RPMI7951 (cell line): ENCODE measurements at regions not wholly inside any gene's neighbourhood (a gene's known extent, or its start where the extent isn't known, plus 50 kb on each side); places are given as distances from the start of the nearest gene placed in this dataset.

Experiments used
- DNase-seq: peaks from one replicate; pipeline ENCODE4 v3.0.0-alpha.2; 2012; ENCODE audit warnings: low read depth

DNA sequence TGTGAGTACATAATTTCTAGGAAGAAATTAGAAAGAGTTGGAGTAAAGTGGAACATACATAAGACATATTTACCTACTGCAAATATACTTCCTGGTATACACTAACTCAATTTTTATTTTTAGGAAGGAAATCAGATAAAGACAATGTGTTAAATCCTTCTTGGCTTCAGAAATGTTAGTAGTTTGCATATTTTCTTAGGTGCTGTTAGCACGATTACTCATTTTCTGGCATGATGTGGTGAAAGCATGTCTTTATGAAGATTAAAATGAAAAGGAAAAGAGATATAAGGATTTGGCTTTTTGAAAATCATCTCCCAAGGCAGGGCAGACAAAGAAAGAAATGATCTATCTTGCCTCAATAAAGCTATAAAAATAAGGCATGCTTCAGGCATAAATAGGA is 287.6 kb upstream of the E2F7 start:
- no peak for DNase-seq

DNA sequence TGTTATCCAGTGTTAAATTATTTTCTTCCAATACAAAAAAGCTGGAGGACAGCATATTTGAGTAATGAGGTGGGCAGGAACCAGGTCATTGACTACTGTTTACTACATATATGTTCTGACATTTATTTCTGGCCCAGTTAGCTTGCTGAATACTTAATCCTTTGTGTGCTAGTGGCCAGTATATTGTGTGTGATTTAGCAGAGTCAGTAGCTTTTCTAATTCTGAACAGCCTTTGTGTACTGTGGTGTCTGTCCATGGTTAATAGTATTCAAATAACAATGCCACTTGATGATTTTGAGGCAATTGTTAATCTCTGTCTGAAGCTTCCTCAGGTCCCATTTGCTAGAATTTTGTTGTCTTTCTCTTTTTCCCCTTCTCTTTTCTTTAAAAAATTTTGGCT is 286.5 kb upstream of the E2F7 start:
- DNase-seq = no peak

DNA sequence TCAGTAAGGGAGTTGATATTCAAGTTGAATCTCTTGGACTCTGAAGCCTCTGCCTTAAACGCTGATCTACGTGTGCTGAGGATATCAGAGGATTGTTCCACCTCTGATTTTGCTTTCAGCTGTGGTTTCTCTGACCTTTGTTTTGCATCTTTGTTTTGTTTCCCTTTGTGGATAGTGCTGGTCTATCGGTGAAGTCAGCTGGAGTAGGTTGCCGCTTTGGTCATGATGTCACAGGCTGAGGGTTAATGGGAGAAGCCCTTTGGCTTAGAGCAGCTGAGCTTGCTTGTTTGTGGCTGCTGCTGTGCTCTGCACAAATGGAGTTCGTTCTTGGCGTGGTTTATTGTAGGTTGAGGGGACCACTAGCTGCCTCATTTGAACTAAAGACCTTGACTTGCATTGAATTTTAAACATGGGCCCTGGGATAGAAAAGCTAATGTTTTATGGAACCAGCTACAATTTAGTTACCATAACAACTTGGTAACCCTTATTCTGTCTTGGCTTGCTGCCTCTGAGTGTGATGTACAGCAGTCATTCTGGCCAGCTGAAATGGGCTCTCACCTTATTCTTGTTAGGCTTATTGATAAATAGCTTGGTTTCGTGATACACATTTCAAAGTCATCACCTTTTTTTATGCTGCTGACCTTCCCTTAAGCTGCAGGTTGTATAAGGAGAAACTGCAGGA is 284.5 kb upstream of the E2F7 start:
- DNase-seq = no peak

DNA sequence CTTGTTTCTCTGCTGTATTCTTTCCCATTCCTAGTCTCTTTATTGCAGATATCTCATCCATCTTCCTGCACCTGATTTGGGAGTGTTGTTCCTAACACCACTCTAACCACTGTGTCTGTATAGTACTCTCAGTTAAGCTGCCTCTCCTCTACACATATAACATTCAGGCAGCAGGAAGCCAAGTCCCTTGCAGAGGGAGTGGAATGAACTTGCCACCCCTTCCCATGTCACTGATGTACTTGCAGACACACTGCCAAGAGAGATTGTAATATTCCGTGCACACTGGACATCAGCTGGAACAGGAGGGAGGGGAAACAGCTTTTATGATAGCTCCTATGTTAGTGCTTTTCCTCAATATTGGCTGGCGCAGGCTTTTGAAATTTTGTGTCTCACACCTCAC is 281.6 kb upstream of the E2F7 start:
- no peak for DNase-seq

DNA sequence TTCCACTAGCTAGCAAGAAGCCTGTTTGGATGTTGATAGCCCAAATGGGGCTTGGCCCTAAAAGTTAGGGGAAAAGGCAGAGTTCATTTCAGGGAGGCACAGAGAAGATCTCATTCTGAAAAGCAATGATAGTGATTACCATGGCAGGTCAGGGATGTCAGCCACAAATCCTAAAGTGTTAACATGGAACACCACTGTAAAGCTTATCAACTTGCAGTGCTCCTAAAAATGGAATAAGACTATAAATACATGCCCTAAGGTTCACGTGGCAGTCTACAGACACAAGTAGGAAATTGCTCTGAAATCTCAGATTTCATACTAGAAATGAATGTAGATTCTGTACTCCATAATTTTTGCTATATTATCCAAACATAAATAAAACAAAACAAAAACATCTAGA is 280.0 kb upstream of the E2F7 start:
- DNase-seq = no peak

DNA sequence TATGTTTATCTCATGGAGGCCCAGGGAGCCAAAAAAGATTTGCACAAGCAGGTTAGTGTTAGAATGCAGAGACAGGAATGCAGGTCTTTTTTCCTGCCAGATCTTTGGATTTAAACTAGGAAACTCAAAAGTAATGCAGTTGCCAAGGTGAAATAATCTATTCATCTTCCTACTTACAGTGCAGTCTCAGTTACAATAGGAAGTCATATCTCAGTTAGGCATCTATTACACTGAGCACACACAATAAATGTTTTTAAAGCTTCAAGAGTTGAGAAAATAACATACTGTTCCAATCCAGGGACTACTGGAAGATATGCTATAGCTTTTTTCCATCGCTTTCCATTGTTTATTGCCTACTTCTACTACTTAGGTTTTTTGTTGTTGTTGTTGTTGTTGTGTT is 279.3 kb upstream of the E2F7 start:
- DNase-seq = no peak

DNA sequence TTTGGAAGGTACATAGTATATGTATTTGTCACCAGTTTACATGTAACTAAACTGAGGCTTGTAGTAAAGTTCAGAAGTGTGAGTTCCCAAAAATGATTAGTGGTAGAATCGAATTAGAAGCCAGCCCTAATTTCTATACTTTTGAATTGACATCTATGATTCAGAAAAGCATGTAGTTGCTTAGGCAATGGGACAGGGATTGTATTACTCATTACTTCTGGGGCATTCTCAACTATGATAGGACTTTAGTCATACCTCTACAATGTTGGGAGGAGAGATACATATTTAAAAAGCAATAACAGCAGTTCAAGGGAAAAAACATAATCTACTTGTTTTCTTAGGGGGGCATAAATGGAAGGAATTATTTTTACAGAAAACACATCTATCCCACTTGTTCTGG is 277.9 kb upstream of the E2F7 start:
- no peak for DNase-seq

DNA sequence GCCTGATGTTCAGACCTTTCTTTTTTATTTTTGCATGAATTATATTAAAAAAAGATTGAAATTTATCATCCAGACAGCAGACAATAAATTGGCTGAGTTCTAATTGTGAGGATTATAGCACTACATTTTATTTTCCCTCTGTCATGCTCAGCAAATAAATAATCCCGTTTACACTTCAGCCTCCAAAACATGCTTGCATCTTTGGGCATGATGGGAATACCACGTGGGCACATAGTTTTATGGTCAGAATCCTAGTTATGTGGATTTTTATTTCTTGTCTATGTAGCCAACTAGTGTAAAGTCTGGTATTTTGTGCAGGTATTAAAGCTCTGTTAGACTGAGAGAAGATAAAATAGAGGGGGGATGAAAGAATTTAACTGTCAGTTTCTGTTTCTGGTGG is 276.9 kb upstream of the E2F7 start:
- no peak for DNase-seq

DNA sequence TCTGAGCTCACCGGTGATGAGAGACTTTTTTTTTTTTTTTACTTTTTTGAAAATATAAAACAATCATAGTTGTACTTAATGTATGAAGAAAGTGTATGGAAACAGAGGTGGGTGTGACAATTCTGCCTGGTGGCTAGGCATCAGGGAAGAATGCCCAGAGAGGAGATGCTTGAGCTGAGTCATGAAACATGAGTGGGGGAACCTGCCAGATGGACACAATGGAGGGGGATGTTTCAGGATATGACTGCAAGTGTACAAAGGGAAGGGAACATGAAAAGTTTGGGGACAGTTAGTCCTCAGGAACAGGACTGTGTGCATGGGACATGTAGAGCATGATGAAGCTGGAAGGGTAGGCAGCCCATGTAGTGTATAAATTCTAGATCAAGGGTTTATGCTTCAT is 274.2 kb upstream of the E2F7 start:
- DNase-seq = peak; percentile 6

DNA sequence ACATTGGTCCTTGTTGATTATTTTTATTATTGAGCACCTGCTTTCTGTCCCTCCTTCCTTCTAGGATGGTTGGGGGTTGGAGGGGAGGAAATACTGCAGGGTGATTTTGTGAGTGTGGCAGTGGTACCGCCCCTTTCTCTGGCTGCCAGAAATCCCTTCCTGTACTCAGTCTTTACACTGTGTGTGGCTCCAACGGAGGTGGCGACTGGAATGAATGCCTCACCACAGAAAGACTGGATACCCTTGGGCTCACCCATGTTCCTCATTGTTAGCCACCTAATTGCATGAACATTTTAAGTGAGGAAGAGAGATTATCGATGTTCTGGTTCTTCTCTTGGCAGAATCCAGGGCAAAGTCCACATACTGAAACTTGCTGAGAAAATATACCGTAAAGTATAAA is 272.0 kb upstream of the E2F7 start:
- DNase-seq = no peak

DNA sequence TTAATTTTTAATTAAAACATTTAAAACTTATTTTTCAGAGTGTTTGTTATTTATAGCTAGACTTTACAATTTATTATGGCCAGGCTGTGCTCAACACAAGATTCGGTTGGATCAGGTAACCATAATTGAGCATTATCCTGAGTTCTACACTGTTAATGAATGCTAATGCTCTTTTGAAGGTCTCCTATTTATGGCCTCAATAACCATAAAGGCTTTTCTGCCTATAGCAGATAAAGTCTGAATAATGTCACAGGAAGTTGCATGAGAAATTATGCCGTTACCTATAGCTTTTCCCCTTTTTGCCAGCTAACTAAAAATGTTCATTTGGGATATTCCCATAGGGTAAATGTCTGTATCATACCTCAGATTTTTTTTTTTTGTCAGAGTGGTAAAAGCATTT is 269.4 kb upstream of the E2F7 start:
- no peak for DNase-seq

DNA sequence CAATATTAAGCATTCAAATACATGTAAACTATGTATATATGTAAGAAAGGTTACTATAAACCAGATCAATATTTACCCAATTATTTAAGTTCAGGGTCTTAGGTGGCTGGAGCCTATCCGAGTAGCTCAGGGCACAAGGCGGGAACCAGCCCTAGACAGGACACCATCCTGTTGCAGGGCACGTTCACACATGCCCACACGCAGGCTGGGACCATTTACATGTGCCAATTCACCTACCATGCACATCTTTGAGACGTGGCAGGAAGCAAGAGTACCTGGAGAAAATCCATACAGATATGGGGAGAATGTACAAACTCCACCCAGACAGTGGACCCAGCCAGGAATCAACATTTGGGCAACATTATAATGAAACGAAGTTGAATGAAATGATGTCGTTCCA is 263.0 kb upstream of the E2F7 start:
- no peak for DNase-seq

DNA sequence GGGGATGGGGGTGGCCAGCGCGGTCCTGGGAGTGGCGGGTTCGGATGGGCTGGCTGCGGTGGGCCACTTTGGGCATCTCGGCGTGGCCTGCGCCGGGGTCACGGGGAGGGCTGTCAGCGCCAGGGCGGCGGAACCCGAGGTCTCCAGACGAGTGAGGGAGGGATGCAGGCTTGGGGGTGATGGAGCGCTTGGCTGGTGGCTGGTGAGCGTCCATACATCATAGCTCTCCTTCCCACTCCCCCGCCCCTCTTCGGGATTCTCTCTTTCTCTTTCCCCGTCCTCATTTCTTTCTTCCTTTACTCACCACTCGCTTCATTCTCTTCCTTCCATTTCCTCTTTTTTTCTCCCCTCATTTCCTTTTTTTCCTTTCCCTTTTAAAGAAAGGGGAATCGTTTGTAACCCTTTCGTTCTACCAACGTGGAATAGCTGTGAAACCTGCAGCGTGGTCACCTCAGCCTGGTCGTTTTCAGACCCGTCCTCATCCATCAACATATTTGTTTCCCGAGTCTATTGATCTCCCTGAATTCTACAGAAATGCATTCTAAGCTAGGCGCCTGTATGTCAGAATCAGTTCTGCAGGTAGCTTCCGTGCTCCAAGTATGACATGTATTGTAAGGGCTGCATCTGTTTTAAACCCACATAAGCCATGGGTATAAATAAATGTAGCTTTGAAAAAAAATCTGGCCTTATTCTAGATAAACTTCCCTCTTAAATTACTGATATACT is 260.3 kb upstream of the E2F7 start:
- DNase-seq = no peak

DNA sequence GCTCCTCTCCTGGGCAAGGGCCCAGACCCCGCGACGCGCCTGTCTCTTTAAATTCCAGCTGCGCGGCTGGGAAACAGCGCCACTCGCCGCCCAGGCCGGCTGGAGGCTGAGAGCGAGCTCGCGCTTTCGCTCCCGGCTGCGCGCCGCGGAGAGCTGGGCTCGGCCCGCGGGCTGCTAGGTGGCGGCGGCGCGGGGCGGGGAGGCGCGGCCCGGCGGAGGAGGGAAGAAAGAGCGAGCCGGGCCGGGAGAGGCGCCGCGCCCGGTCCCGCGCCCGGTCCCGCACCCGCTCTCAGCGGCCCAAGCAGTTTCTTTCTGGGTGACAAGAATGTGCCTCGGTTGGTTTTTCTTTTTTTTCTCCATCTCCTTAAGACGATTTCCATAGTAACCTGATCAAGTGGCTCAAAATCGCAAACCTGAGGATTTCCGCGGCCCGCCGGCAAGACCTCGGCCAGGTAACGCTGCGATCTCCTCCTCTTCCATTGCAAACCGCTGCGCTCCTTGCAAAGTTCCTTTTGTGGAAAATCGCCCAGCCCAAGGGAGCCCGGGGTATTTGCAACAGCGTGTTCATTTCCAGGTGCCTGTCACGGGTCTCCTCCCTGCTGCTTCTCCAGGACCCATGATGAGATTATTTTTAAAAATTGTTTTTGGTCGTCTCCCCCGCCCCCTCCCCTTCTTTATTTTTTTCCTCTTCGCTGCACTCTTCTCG is 259.5 kb upstream of the E2F7 start:
- peak; percentile 55 for DNase-seq

DNA sequence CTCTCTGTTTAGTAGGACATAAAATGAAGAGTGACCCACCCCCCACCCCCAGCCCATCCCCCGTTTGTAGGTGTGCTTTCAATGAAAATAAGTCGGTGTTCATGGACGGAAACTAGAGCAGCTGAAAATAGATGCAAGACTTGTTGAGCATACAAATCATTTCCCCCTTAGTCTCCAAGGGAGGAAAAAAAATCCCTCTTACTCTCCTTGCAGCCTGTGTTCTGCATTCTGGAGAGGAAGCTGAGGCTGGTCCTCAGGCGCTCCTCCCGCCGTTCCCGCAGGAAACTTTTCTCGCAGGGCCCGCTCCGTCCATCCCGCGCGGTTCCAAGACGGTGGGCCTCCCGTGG is 259.0 kb upstream of the E2F7 start:
- no peak for DNase-seq

DNA sequence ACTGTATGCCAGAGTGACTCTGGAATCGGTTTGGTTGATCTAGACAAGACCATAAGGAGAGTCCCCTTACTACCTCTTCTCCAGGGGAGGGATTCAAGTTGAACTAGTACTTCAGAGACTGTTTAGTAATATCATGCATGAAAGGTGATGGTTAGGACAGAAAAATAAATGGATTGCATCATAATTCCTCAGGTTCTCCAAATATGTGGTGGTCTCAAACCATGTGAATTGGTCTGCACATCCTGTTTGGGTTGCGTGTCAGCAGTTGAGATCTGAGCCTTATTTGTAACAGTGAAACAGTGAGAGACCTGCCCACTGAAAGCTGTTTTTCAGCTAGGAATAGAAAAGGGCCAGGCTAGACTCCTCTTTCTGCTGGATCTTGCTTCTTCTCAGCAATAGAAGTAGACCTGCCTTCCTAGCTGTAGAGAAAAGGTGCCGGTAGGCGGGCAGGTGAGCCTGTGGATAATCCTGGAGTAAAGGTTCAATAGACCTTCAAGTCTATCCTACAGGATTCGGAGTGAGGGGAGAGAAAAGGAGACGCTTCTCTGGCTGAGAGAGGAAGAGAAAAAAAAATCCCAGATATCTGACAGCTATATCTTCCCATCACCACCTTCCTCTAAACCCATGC is 258.5 kb upstream of the E2F7 start:
- no peak for DNase-seq

DNA sequence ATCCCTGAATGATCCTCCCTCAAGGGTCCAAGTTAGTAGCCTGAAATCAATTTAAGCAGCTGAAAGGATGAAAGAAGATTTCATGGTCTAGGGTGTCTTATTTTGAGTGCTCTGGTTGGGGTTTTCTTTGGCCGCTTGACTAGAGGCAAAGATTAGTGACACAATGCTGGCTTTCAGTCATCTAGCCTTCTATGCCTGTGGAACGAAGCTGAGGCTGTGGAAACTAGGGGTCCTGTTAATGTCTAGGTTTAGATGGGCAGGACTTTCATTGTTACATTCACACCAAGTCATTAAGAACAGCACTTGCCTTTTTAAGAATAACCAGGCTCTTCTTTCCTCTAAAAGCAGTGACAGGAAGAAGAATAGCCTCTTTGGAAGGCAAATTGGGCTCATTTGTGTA is 253.8 kb upstream of the E2F7 start:
- DNase-seq = no peak

DNA sequence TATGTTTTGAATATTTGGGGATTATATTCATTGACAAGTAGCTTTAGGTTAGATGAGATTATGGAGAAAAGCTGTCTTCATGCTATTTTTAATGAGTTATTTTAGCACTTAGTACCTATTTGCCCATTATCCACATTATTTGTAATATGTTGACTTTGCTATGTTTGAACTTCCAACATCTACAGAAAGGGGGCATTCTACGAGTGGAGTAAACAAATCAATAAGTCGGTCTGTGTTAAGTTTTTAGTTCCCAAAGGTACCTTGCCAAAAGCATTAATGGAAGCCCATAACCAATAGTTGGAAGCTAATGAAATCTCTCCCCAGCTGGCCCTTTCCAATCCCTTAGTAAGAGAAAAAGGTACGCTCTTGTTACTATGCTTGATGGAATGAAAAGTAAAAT is 250.0 kb upstream of the E2F7 start:
- DNase-seq = no peak

DNA sequence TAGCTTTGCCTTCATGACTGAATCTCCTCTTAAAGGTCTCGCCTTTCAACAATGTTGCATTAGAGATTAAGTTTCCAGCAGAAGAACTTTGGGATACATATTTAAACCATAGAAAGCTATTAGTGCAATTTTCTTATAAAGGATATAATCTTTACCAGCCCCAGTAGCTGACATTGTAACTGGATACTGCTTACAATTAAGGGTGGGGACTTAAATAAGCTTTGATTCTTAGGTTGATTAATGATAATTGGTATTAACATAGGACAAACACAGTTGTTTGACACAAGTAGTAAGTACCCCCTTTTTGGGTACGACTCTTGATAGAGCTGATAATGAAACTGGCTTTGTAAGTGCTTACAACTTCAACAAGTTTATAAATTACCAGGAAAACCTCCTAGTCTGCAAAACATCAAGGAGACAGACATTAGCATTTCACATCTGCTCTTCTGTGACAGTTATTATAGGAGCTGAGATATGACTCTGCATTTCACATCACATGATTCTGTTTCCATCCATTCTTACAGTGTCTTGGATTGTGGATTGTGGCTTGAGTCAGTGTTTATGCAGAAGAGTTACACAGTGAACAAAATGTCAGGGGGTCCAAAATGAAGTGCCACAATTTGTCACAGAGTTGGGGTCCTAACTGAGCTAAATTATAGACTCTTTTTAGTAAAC is 249.1 kb upstream of the E2F7 start:
- DNase-seq = no peak

DNA sequence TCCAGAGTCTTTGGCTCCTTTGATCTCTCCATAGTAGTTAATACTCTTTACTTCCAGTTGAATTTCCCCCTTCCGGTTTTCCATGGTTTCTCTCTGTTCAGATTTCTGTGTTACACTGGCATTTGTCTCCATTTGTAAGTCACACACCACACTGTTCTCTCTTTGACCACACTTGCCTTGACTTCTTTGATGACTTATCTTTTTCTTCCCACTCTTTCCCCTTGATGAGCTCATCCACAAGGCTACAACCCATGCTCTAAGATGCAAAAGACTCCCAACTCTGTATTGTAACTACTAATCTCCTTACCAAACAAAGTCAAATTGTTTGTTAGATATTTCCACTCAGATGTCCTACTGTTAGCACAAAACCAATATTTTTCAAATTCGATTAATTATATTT is 242.7 kb upstream of the E2F7 start:
- no peak for DNase-seq

DNA sequence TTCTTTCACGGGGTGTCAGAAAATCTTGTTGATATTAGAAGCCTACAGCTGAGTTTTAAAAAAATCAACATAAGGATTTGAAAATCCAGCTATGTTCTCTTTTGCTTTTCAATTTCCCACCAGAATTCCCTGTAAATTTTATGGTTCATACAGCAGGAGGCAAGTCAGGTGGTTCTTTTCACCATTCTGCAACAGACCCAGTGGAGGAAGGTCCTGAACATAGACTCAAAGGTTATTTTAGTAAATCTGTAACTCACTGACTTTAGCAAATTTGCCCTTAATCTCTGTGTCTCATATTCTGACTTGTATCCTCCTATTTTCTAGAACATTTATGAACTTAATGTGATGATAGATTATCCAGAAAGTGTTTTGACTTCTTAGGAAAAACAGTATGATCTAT is 235.4 kb upstream of the E2F7 start:
- no peak for DNase-seq

DNA sequence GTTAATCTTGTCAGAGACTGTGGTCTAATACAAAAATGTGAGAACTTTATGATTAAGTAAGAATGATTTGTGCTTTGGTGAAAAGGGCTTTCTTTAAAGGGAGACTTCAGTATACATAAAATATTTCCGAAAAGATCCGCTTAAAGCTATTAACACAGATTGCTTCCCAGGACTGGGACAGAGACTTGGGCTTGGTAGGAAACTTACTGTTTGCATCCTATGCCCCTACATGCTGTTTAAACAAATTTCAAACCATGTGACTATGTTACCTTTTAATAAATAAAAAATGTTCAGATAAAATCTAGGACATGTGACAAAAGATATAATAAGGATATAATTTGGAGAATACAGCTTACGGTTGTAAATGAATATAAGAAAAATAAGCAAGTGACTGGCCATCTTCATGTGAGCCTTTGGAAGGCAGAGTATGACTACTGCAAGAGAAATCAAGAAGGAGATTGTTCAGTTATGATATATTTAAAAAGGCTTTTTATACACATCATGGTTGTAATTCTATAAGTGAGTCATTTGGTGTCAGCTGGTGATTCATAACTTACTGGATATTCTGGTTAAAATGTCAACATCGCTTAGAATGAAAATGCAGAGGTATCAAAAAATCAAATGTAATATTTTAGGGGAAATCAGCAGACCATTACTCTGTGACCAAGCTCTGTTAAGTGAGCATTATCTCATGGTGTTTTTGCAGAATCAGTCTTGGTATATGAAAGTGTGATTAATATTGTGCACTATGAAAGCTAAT is 234.7 kb upstream of the E2F7 start:
- DNase-seq = peak; percentile 20
